ENCODE measurements at regions not wholly inside any gene's neighbourhood (a gene's known extent, or its start where the extent isn't known, plus 50 kb on each side); places are given as distances from the start of the nearest gene placed in this dataset.
"Not testable (repeated sequence)": the region's sequence is repeated elsewhere in the genome, so short reads cannot be mapped to it uniquely, and the experiment has no call there.

DNA sequence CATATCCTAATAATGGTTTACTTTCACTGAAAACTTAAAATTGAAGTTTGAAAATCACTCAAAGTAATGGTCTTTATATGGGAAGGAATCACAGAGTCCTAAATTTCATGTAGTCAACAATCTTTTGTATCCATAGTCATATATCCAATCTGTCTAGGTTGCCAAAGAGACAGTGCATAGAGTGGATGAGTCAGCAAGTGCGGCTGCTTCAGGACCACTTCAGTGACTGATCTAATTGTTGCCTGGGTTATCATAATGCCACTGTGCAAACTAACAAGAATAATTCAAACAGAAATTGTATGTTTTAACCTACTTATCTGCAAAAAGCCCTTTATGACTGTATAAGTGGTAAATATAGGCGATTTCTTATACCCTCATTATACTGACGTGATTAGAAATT is 211.3 kb upstream of the PRR16 start:
- DNase-seq, result peak; percentile 9

- no peak for DNase-seq
These were observed 209.7 kb upstream of the PRR16 start for GRCh38 chr5:120254385-120254784.

DNA sequence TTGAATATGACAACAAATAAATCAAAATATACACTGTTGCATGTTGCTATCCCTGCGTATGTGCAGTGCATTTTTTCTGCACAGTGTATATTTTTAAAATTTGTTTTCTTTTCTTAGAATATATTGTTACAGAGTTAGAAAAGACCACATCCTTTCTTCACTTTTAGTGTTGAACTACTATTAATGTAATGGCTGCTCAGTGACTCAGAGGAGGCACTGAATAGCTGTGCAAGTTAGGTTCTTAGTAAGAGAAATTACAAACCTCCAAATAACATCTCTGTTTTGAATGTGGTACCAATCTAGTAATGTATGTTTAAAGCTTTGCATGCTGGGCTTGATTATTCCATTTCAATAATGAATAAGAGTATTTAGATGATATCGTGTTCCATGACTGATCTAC is 208.9 kb upstream of the PRR16 start:
- no peak for DNase-seq

GRCh38 chr5:120256376-120256775 is 207.7 kb upstream of the PRR16 start:
- no peak for DNase-seq

DNA sequence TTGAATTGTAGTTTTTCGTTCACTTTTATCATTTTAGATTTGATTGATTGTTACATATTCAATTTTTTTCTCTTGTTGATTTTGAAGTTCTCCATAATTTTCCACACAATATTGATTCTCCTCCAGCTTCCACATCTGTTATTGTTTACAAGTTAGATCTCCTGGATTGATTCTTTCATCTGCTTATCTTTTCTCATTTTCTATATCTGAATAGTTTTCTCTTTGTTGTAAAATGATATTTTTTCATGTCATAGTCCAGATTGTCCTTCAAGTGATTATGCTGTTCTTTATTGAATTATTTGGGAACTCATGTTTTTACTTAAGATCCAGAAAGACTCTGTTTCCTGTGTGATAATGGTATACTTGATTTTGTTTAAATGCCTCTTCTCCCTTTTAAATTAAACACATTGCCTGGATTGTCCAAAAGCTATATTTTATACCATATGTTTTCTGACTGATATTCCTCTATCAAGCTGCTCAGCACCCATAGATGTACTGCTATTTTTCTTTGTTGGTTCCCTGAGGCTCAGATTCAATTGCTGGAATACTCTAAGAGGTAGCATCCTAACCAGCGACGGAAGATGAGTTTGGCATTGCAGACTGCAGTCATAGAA is 206.6 kb upstream of the PRR16 start:
- DNase-seq, result no peak

DNA sequence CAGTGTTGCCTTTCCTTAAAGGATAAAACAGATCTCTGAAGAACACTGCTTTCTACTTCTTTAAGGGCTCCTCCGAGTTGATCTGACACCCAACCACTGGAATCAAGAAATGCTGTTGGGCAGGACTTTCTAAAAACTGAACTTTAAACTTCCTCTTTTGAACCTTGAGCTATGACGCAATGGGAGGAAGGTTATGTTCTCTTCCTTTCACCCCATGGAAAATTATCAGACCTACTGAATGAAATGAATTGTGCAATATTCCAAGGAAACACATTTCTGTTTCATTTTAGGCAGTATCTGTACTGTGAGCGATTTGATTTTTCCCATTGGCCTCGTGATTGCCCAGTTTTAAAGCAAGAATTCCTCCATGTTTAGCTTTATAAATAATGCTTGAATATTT is 206.0 kb upstream of the PRR16 start:
- peak; percentile 62 for DNase-seq

DNA sequence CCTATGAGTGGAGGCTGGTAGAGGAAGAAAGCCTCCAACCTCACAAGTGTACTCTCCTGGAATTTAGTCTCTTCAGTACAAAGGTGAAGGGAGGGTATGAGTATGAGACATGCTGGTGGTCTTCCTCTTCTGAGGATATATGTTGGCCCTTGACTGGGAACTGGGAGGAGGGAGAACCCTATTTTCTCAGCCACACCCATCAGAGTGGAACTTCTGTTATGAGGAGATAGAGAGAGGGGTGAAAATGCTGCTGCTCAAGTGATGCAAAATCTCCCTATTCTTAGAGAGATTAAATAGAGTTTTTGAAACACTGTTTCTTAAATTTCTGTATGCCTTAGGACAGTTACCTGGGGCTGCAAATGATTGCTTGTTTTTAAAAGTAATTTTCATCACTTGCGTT is 203.4 kb upstream of the PRR16 start:
- peak; percentile 51 for DNase-seq

GRCh38 chr5:120270498-120270897 is 193.6 kb upstream of the PRR16 start:
- DNase-seq, result no peak

DNA sequence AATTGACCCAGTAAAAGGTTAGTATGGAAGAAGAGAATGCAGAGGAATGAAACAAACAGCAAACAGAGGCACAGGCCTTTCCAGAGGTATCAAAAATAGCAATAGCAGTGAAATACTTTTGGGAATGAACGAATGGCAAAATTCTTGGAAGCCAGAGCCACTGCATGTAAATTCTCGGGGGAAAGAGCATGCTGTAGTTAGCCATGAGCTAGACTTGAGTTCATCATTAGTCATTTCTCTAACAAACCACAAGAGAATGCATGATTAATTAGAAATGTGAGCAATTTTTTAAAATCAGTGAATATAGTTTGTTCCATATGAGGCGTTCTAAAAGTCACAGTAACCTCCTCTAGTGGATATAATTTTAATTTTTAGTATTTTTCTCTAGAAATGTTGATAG is 170.3 kb upstream of the PRR16 start:
- DNase-seq, result no peak

GRCh38 chr5:120297616-120298015 is 166.5 kb upstream of the PRR16 start:
- DNase-seq, result no peak

GRCh38 chr5:120298981-120299380 is 165.1 kb upstream of the PRR16 start:
- DNase-seq, result no peak

DNA sequence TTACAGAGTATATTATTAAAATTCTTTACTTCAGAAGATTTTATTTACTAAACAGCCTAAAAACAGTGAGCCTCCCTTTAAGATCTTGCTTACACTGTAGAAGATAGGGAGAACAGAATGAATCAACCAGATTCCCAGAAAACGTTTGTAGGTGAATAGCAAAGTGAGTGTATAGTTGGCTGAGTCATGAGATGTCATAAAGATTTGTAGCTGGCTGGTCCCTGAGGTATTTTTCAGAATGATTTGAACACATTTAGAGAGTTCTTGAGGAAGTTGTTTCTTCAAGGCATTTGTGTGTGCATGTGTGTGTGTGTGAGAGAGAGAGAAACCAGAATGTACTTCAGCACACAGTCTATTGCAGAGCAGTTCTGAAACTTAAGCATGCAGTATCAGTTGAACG is 159.4 kb upstream of the PRR16 start:
- DNase-seq, result peak; percentile 2

DNA sequence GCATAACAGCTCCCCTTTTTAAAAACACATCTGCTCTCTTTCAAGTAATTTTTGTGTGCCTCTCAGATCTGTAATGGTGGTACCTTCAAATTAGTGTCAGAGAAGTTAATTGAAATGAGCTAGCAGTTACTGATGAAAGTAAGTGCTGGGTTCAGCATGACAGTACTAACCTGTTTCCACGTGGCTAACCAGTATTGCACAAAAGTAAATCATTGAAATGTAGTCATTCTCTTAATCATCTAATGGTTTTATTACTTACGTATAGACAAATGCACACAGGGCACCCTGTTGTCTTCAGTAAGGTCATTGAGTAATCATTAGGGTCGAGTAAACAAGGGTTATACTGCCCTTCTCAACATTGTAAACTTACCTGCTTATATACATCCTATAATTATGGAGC is 157.8 kb upstream of the PRR16 start:
- DNase-seq, result no peak

GRCh38 chr5:120314191-120314590 is 149.9 kb upstream of the PRR16 start:
- no peak for DNase-seq

GRCh38 chr5:120320626-120321025 is 143.5 kb upstream of the PRR16 start:
- no peak for DNase-seq

GRCh38 chr5:120326651-120327050 is 137.4 kb upstream of the PRR16 start:
- DNase-seq, result no peak

DNA sequence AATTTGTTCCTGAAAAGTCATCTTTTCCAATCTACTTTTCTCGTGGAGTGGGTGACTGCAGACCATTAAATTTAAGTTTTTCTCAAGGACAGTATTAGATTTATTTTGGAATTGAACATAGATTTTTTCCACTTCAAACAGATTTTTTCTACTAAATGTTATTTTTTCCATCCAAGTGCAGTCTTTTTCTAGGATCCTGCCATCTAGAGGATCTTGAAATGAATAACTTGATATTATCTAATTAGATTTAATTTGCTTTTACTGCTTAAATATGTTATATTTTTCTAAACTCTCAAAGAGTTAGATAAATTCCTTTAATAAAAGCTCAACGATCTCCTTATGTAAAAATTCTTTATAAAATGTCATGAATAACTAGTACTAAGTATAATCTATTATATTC is 136.9 kb upstream of the PRR16 start:
- DNase-seq, result no peak

DNA sequence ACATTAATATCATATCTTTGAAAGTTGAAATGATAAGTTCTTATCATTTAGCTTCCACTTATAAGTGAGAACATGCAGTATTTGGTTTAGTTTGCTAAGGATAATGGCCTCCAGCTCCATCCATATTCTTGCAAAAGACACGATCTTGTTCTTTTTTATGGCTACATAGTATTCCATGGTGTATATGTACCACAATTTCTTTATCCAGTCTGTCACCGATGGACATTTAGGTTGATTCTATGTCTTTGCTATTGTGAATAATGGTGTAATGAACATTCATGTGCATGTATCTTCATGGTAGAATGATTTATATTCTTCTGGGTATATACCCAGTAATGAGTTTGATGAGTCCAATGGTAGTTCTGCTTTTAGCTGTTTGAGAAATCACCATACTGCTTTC is 135.0 kb upstream of the PRR16 start:
- DNase-seq, result no peak

GRCh38 chr5:120330558-120330957 is 133.5 kb upstream of the PRR16 start:
- no peak for DNase-seq

GRCh38 chr5:120344181-120344580 is 119.9 kb upstream of the PRR16 start:
- no peak for DNase-seq

DNA sequence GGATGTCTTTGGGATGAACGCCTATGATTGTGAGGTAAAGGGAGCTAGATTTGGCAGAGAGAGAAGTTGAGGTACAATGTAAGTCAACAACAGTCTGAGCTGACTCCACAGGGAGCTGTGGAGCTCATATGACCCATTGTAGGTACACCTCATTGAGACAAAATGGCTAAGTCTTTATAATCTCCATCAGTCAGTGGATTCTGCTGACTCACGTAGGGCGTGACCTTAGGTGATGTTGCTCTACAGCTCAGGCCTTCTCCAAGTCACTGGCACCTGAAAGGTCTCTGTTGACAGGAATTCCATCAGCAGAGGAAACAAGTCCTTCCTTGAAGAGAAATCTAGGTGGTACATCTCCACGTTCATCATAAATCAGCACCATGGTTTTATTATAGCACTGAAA is 118.2 kb upstream of the PRR16 start:
- no peak for DNase-seq

- DNase-seq, result not testable (repeated sequence)
These were observed 113.0 kb upstream of the PRR16 start for GRCh38 chr5:120351071-120351470.

- no peak for DNase-seq
These were observed 110.0 kb upstream of the PRR16 start for GRCh38 chr5:120354126-120354525.

GRCh38 chr5:120358949-120359348 is 105.2 kb upstream of the PRR16 start:
- DNase-seq, result no peak

DNA sequence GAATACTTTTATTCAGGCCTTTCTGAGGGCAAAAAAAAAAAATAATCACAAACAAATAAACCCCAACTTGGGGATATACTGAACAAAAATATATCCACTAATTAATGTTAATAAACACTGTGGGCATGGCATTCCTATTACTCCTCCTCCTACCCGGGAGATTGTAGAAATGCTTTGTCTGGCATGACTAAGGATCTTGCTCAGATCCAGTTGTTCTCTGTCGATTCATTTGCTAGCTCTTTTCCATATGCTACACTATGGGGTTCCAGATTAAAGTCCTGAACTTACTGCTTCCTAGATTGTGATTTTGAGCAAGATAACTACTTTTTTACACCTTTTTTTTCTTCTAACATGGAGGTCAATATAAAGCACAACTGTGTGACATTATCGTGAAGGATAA is 102.2 kb upstream of the PRR16 start:
- DNase-seq, result no peak

DNA sequence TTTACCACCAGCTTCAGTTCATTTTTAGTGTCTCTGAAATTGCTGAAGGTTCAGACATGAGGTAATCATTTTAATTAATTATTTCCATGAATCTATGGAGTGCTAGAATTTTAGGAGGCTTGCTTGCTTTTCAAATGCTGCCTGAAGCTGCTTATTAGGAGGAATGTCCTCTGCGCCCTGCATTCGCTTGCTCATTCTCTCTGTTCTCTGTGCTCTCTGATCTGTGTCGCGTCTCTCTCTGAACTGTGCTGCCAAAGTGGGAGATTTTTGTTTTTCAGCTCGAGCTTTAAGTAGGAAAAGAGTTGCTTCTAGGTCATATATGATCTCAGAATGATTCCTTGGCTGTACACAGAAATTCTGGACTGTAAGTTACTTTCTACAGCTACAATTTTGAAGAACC is 101.7 kb upstream of the PRR16 start:
- no peak for DNase-seq
